ENCODE measurements at regions not wholly inside any gene's neighbourhood (a gene's known extent, or its start where the extent isn't known, plus 50 kb on each side); places are given as distances from the start of the nearest gene placed in this dataset.
"Not testable (repeated sequence)": the region's sequence is repeated elsewhere in the genome, so short reads cannot be mapped to it uniquely, and the experiment has no call there.

DNA sequence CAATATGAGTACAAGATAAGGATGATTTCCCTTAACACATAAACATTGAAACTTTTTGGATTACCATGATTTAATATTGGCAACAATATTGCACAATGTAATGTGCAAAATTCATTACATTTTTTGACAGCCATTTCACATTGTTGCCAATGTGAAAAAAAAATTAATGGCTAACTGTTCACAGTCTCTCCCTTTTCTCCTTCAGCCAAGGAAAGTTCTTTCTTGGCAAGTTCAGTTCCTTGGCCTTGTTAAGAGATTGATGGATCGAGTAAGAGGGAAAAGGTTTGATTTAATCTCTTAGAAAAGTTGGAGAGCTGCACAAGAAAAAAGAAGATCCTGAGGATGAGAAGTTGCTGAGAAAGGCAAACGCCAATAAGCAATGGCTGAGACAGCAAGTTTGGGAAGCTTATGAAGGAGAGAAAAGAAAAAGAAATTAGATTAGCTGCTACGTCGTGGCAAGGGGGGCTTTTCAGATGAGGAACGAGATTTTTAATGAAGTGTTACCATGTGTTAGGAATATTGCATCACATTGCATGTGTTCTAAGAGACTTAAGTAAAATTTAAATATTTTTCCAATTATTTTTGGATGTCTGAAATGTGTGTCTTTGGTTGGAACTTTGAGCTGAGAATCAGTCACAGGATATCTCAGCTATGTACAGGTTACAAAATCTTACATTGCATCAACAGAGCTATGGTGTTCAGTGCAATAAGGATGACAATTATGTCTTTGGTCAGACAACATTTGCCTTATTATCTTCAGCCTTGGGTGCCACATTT is 61.4 kb upstream of the ZNF280D start:
- DNase-seq: no peak
- Histone ChIP-seq H3K4me1 (ENCODE audit: low read length) (no peaks in the 10 kb centered on the region), H3K9ac (ENCODE audit: low read length) (no peak overlapping the region), H3K27ac (ENCODE audit: low read length) (no peak overlapping the region), H3K27me3 (replicated peaks; ENCODE audit: insufficient read depth, low read length) (no peaks in the 10 kb centered on the region), H3K4me3 (ENCODE audit: low read length) (no peak overlapping the region), H3K4me2 (ENCODE audit: low read depth, low read length) (no peak overlapping the region), H3K9me2 (replicated peaks; ENCODE audit: insufficient read depth, low read length) (no peaks in the 10 kb centered on the region), H3K36me3 (replicated peaks; ENCODE audit: insufficient read depth, low read length) (no peaks in the 10 kb centered on the region), H4K20me1 (ENCODE audit: insufficient read depth, low read length) (no peaks in the 10 kb centered on the region), H2AFZ (ENCODE audit: low read length) (no peak overlapping the region), H3F3A (ENCODE audit: insufficient read depth, low read length) (no peaks in the 10 kb centered on the region), H3K9me3 (replicated peaks; ENCODE audit: insufficient read depth, low read length) (no peaks in the 10 kb centered on the region), H3K79me2 (ENCODE audit: low read length) (no peaks in the 10 kb centered on the region)
- no peak for TF ChIP-seq CTCF (IDR thresholded peaks at IDR 0.05; ENCODE audit: low read length)
- no peak for TF ChIP-seq EZH2 (optimal IDR thresholded peaks at IDR 0.05; ENCODE audit: low read depth, low read length)
- TF ChIP-seq EZH2phosphoT487 (IDR thresholded peaks at IDR 0.05; ENCODE audit: low read length): no peak

- Histone ChIP-seq H3K27me3 (replicated peaks; ENCODE audit: insufficient read depth, low read length) (no peaks in the 10 kb centered on the region), H3K4me1 (ENCODE audit: low read length) (no peaks in the 10 kb centered on the region), H3K4me3 (ENCODE audit: low read length) (no peak overlapping the region), H4K20me1 (ENCODE audit: insufficient read depth, low read length) (no peaks in the 10 kb centered on the region), H3K36me3 (replicated peaks; ENCODE audit: insufficient read depth, low read length) (no peaks in the 10 kb centered on the region), H2AFZ (ENCODE audit: low read length) (no peak overlapping the region; the same call in 1 of the 2 replicates), H3K4me2 (ENCODE audit: low read depth, low read length) (no peak overlapping the region), H3K27ac (ENCODE audit: low read length) (no peak overlapping the region), H3K9me2 (replicated peaks; ENCODE audit: insufficient read depth, low read length) (no peaks in the 10 kb centered on the region), H3K9me3 (replicated peaks; ENCODE audit: insufficient read depth, low read length) (no peaks in the 10 kb centered on the region), H3K79me2 (ENCODE audit: low read length) (no peaks in the 10 kb centered on the region), H3F3A (ENCODE audit: insufficient read depth, low read length) (no peaks in the 10 kb centered on the region), H3K9ac (ENCODE audit: low read length) (no peak overlapping the region)
- TF ChIP-seq CTCF (IDR thresholded peaks at IDR 0.05; ENCODE audit: low read length) (no peak), EZH2 (optimal IDR thresholded peaks at IDR 0.05; ENCODE audit: low read depth, low read length) (no peak), EZH2phosphoT487 (IDR thresholded peaks at IDR 0.05; ENCODE audit: low read length) (no peak)
- no peak for DNase-seq
Observed at GRCh38 chr15:56794165-56794552, 60.9 kb upstream of the ZNF280D start.

GRCh38 chr15:56792211-56792610 is 58.9 kb upstream of the ZNF280D start:
- no peaks in the 10 kb centered on the region for H3K9me2 ChIP-seq (replicated peaks; ENCODE audit: insufficient read depth, low read length)
- TF ChIP-seq CTCF (IDR thresholded peaks at IDR 0.05; ENCODE audit: low read length) (no peak), EZH2 (optimal IDR thresholded peaks at IDR 0.05; ENCODE audit: low read depth, low read length) (no peak), EZH2phosphoT487 (IDR thresholded peaks at IDR 0.05; ENCODE audit: low read length) (no peak)
- H3K79me2 ChIP-seq (ENCODE audit: low read length): no peaks in the 10 kb centered on the region
- no peaks in the 10 kb centered on the region for H3F3A ChIP-seq (ENCODE audit: insufficient read depth, low read length)
- H3K4me1 ChIP-seq (ENCODE audit: low read length): no peaks in the 10 kb centered on the region
- H3K27ac ChIP-seq (ENCODE audit: low read length): no peak overlapping the region
- H3K9me3 ChIP-seq (replicated peaks; ENCODE audit: insufficient read depth, low read length): no peaks in the 10 kb centered on the region
- no peak overlapping the region for H3K4me3 ChIP-seq (ENCODE audit: low read length)
- no peak overlapping the region for H3K9ac ChIP-seq (ENCODE audit: low read length)
- H3K36me3 ChIP-seq (replicated peaks; ENCODE audit: insufficient read depth, low read length): no peaks in the 10 kb centered on the region
- no peaks in the 10 kb centered on the region for H3K27me3 ChIP-seq (replicated peaks; ENCODE audit: insufficient read depth, low read length)
- DNase-seq: no peak
- no peak overlapping the region for H2AFZ ChIP-seq (ENCODE audit: low read length)
- no peaks in the 10 kb centered on the region for H4K20me1 ChIP-seq (ENCODE audit: insufficient read depth, low read length)
- no peak overlapping the region for H3K4me2 ChIP-seq (ENCODE audit: low read depth, low read length)

GRCh38 chr15:56791521-56791920 is 58.2 kb upstream of the ZNF280D start:
- not testable (repeated sequence) for H4K20me1 ChIP-seq (ENCODE audit: insufficient read depth, low read length); H3K9ac ChIP-seq (ENCODE audit: low read length); H3K4me1 ChIP-seq (ENCODE audit: low read length); H3K4me2 ChIP-seq (ENCODE audit: low read depth, low read length); H3K79me2 ChIP-seq (ENCODE audit: low read length); H3K27me3 ChIP-seq (replicated peaks; ENCODE audit: insufficient read depth, low read length); H3F3A ChIP-seq (ENCODE audit: insufficient read depth, low read length); H3K36me3 ChIP-seq (replicated peaks; ENCODE audit: insufficient read depth, low read length); H3K9me3 ChIP-seq (replicated peaks; ENCODE audit: insufficient read depth, low read length); H3K4me3 ChIP-seq (ENCODE audit: low read length); H3K27ac ChIP-seq (ENCODE audit: low read length); H3K9me2 ChIP-seq (replicated peaks; ENCODE audit: insufficient read depth, low read length); DNase-seq; H2AFZ ChIP-seq (ENCODE audit: low read length)
